Panc1 (cell line): ENCODE measurements at regions not wholly inside any gene's neighbourhood (a gene's known extent, or its start where the extent isn't known, plus 50 kb on each side); places are given as distances from the start of the nearest gene placed in this dataset.

ENCODE experiments used
- POLR2AphosphoS5 ChIP-seq: IDR thresholded peaks from 2 replicates; pipeline ENCODE4 v1.6.1; 2012; ENCODE audit warnings: mild to moderate bottlenecking, low read depth, low read length, moderate library complexity
- TF ChIP-seq, protein P1 (sequence below): fragments of 450-650 bp; IDR thresholded peaks from 2 replicates; pipeline ENCODE4 v1.5.1; 2017; ENCODE audit warnings: mild to moderate bottlenecking

GRCh38 chr15:79373728-79374127 lies 58.4 kb upstream of the MINAR1 start:
- no peak for TF ChIP-seq POLR2AphosphoS5
- TF ChIP-seq, protein P1, sequence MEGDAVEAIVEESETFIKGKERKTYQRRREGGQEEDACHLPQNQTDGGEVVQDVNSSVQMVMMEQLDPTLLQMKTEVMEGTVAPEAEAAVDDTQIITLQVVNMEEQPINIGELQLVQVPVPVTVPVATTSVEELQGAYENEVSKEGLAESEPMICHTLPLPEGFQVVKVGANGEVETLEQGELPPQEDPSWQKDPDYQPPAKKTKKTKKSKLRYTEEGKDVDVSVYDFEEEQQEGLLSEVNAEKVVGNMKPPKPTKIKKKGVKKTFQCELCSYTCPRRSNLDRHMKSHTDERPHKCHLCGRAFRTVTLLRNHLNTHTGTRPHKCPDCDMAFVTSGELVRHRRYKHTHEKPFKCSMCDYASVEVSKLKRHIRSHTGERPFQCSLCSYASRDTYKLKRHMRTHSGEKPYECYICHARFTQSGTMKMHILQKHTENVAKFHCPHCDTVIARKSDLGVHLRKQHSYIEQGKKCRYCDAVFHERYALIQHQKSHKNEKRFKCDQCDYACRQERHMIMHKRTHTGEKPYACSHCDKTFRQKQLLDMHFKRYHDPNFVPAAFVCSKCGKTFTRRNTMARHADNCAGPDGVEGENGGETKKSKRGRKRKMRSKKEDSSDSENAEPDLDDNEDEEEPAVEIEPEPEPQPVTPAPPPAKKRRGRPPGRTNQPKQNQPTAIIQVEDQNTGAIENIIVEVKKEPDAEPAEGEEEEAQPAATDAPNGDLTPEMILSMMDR = no peak
